Activated T-helper 9 cell treated with anti-CD3 and anti-CD28 coated beads, Interleukin-2, amount 50 U/mL, for 16 hours (primary cell): ENCODE measurements at regions not wholly inside any gene's neighbourhood (a gene's known extent, or its start where the extent isn't known, plus 50 kb on each side); places are given as distances from the start of the nearest gene placed in this dataset.

Experiments
- DNase-seq: peaks from one replicate; pipeline ENCODE4 v3.0.0-alpha.2; 2020; ENCODE audit warnings: low read depth

- no peak for DNase-seq
Measured at GRCh38 chr1:195376190-195376589, 1232.0 kb downstream of the KCNT2 start.

- no peak for DNase-seq
Measured at GRCh38 chr1:195373856-195374255, 1234.4 kb downstream of the KCNT2 start.

GRCh38 chr1:195345149-195345548, 1263.1 kb downstream of the KCNT2 start:
- DNase-seq = no peak

- no peak for DNase-seq
Measured at GRCh38 chr1:195337646-195338045, 1270.6 kb downstream of the KCNT2 start.

- DNase-seq = no peak
Measured at GRCh38 chr1:195336812-195337211, 1271.4 kb downstream of the KCNT2 start.

- no peak for DNase-seq
Measured at GRCh38 chr1:195335541-195335940, 1272.7 kb downstream of the KCNT2 start.

GRCh38 chr1:195332102-195332501, 1276.1 kb downstream of the KCNT2 start:
- no peak for DNase-seq

- DNase-seq = no peak
Measured at GRCh38 chr1:195328681-195329080, 1279.6 kb downstream of the KCNT2 start.

GRCh38 chr1:195328102-195328501, 1280.1 kb downstream of the KCNT2 start:
- DNase-seq = no peak

GRCh38 chr1:195327361-195327760, 1280.9 kb downstream of the KCNT2 start:
- DNase-seq = no peak

GRCh38 chr1:195326325-195326724, 1281.9 kb downstream of the KCNT2 start:
- DNase-seq = no peak

GRCh38 chr1:195325181-195325580, 1283.1 kb downstream of the KCNT2 start:
- DNase-seq = no peak

- DNase-seq = no peak
Measured at GRCh38 chr1:195306281-195306680, 1302.0 kb downstream of the KCNT2 start.

GRCh38 chr1:195294911-195295310, 1313.3 kb downstream of the KCNT2 start:
- DNase-seq = no peak

GRCh38 chr1:195278644-195279043, 1329.6 kb downstream of the KCNT2 start:
- no peak for DNase-seq

- DNase-seq = no peak
Measured at GRCh38 chr1:195275710-195276109, 1332.5 kb downstream of the KCNT2 start.

GRCh38 chr1:195251900-195252299, 1356.3 kb downstream of the KCNT2 start:
- DNase-seq = no peak

GRCh38 chr1:195243492-195243891, 1364.7 kb downstream of the KCNT2 start:
- no peak for DNase-seq

GRCh38 chr1:195241066-195241465, 1367.2 kb downstream of the KCNT2 start:
- no peak for DNase-seq

- DNase-seq = no peak
Measured at GRCh38 chr1:195238313-195238712, 1369.9 kb downstream of the KCNT2 start.

- no peak for DNase-seq
Measured at GRCh38 chr1:195236991-195237889, 1371.0 kb downstream of the KCNT2 start.

GRCh38 chr1:195218428-195219212, 1389.6 kb downstream of the KCNT2 start:
- DNase-seq = no peak

GRCh38 chr1:195202241-195202640, 1406.0 kb downstream of the KCNT2 start:
- no peak for DNase-seq
